Urothelium cell line (cell line): ENCODE measurements at regions not wholly inside any gene's neighbourhood (a gene's known extent, or its start where the extent isn't known, plus 50 kb on each side); places are given as distances from the start of the nearest gene placed in this dataset.
"Not testable (repeated sequence)": the region's sequence is repeated elsewhere in the genome, so short reads cannot be mapped to it uniquely, and the experiment has no call there.

Source experiments
- DNase-seq: peaks from one replicate; pipeline ENCODE4 v3.0.0; 2011; ENCODE audit warnings: low spot score, mixed read lengths
- FAIRE-seq: peaks from 2 replicates; lab custom pipeline; 2011; peaks lifted over from hg19 to GRCh38; lab: Jason Lieb, UNC

GRCh38 chr20:43372051-43372450, 85.6 kb upstream of the SRSF6 start:
- FAIRE-seq (no peak), DNase-seq (no peak)

GRCh38 chr20:43365691-43366090, 92.0 kb upstream of the SRSF6 start:
- DNase-seq (no peak), FAIRE-seq (no peak)

- DNase-seq (no peak), FAIRE-seq (no peak)
These were observed 93.7 kb upstream of the SRSF6 start for GRCh38 chr20:43364001-43364400.

- no peak for FAIRE-seq
These were observed 94.2 kb upstream of the SRSF6 start for GRCh38 chr20:43363506-43363905.

GRCh38 chr20:43361526-43361925, 96.2 kb upstream of the SRSF6 start:
- DNase-seq (no peak), FAIRE-seq (no peak)

More at GRCh38 chr20:43363506-43363905, 94.2 kb upstream of the SRSF6 start:
- DNase-seq, result peak; percentile 32

GRCh38 chr20:43360016-43360415, 97.7 kb upstream of the SRSF6 start:
- DNase-seq (no peak), FAIRE-seq (peak; percentile 13)

- DNase-seq, result no peak
- no peak for FAIRE-seq
These were observed 98.9 kb upstream of the SRSF6 start for GRCh38 chr20:43358811-43359210.

GRCh38 chr20:43357352-43357751, 100.3 kb upstream of the SRSF6 start:
- FAIRE-seq, result no peak

GRCh38 chr20:43355610-43356009, 102.1 kb upstream of the SRSF6 start:
- FAIRE-seq (no peak), DNase-seq (no peak)

More at GRCh38 chr20:43357352-43357751, 100.3 kb upstream of the SRSF6 start:
- no peak for DNase-seq

GRCh38 chr20:43352996-43353395, 104.7 kb upstream of the SRSF6 start:
- DNase-seq (no peak), FAIRE-seq (no peak)

GRCh38 chr20:43350694-43351093, 107.0 kb upstream of the SRSF6 start:
- not testable (repeated sequence) for FAIRE-seq, DNase-seq

- FAIRE-seq (no peak), DNase-seq (no peak)
These were observed 107.9 kb upstream of the SRSF6 start for GRCh38 chr20:43349841-43350240.

- not testable (repeated sequence) for FAIRE-seq, DNase-seq
These were observed 109.9 kb upstream of the SRSF6 start for GRCh38 chr20:43347839-43348238.

- no peak for DNase-seq
- FAIRE-seq, result no peak
These were observed 112.0 kb upstream of the SRSF6 start for GRCh38 chr20:43345676-43346075.

GRCh38 chr20:43341511-43341910, 116.2 kb upstream of the SRSF6 start:
- FAIRE-seq (no peak), DNase-seq (no peak)

GRCh38 chr20:43337036-43337435, 120.7 kb upstream of the SRSF6 start:
- FAIRE-seq (no peak), DNase-seq (no peak)

GRCh38 chr20:43334080-43334479, 123.6 kb upstream of the SRSF6 start:
- DNase-seq, result no peak
- no peak for FAIRE-seq

- DNase-seq (no peak), FAIRE-seq (no peak)
These were observed 125.8 kb upstream of the SRSF6 start for GRCh38 chr20:43331906-43332305.

- FAIRE-seq (no peak), DNase-seq (no peak)
These were observed 129.0 kb upstream of the SRSF6 start for GRCh38 chr20:43328697-43329096.

GRCh38 chr20:43327234-43327633, 130.5 kb upstream of the SRSF6 start:
- not testable (repeated sequence) for FAIRE-seq, DNase-seq

- no peak for DNase-seq
- no peak for FAIRE-seq
These were observed 131.8 kb upstream of the SRSF6 start for GRCh38 chr20:43325926-43326325.

GRCh38 chr20:43323592-43323991, 133.9 kb upstream of the PTPRT start:
- no peak for FAIRE-seq
- DNase-seq, result no peak

GRCh38 chr20:43322851-43323250, 133.1 kb upstream of the PTPRT start:
- FAIRE-seq (no peak), DNase-seq (peak; percentile 54)
